ENCODE measurements at regions not wholly inside any gene's neighbourhood (a gene's known extent, or its start where the extent isn't known, plus 50 kb on each side); places are given as distances from the start of the nearest gene placed in this dataset.

DNA sequence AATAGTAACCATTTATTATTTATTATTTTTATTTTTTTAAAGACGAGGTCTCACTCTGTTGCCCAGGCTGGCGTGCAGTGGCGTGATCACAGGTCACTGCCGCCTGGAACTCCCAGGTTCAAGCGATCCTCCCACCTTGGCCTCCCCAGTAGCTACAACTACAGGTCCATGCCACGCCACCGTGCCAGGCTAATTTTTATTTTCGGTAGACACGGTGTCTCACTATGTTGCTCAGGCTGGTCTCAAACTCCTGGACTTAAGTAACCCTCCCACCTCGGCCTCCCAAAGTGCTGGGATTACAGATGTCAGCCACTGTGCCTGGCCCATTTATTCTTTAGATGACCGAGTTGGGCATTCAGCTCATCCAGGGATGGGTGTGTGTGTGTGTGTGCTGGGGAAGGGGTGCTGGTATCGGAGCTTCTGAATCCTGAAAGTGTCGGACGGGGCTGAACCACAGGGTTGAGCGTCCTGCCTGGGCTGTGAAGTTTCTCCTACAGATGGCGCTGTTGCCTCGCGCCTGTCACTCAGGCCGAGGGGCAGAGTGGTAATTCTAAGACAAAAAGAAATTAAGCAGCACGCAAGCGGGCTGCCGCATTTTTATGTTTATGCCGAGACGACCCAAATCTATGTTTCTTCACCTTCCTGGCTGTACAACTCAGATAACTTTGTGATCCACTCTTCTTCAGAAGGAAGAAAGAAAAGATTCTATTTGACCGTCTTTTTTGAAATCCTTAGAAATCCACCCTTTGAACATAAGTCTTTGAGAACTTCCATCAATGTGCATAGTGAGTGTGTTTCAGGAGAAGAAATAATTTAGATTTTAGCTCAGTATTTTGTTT lies 252.8 kb downstream of the CDH26 start:
- DNase-seq (ENCODE audit: low read depth): peak; percentile 45
- TF ChIP-seq, protein P1, sequence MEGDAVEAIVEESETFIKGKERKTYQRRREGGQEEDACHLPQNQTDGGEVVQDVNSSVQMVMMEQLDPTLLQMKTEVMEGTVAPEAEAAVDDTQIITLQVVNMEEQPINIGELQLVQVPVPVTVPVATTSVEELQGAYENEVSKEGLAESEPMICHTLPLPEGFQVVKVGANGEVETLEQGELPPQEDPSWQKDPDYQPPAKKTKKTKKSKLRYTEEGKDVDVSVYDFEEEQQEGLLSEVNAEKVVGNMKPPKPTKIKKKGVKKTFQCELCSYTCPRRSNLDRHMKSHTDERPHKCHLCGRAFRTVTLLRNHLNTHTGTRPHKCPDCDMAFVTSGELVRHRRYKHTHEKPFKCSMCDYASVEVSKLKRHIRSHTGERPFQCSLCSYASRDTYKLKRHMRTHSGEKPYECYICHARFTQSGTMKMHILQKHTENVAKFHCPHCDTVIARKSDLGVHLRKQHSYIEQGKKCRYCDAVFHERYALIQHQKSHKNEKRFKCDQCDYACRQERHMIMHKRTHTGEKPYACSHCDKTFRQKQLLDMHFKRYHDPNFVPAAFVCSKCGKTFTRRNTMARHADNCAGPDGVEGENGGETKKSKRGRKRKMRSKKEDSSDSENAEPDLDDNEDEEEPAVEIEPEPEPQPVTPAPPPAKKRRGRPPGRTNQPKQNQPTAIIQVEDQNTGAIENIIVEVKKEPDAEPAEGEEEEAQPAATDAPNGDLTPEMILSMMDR (conservative IDR thresholded peaks at IDR 0.05; ENCODE audit: low read depth, low read length): peak; percentile 78
- no peak overlapping the region for H3K4me3 ChIP-seq (ENCODE audit: low read depth, low read length)

DNA sequence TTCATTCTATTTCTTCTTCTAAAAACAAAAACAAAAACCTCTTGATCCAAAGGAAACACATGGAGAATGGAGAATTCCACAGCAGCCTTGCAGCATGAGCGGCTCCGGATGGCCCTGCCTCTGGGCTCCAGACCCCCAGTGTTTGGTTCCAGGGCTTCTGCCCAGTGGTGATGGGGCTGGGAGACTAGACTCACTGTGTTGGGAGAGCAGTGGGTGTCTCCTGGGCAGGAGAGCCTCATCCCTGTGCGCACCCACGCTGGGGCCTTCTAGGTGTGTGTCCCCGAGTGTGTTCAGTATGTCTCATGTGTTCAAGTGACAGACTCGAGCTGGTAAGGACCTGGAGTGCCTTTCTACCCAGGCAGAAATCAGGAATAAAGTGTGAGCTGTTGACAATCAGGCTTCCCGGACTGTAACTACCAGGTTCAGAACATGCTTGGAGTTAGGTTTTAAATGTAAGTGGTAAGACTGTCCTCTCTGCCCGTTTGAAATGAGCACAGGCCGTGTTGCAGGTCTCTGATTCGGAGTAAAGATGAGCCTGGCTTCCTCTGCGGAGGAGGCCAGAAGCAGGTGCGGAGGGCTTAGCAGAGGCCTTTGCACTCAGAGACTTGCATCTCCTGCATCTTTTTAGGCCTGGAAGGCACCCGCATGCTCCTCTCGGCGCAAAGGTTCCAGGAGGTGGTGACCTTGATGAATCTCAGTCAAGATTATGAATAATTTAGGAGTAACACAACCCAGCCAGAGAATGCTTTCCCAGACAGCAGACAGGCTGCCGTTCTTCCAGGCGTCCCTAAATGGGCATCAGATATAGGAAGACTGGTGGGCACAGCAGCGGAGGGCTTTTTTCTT lies 253.6 kb downstream of the CDH26 start:
- TF ChIP-seq, protein P1 (conservative IDR thresholded peaks at IDR 0.05; ENCODE audit: low read depth, low read length): no peak
- no peak overlapping the region for H3K4me3 ChIP-seq (ENCODE audit: low read depth, low read length)
- DNase-seq (ENCODE audit: low read depth): no peak

DNA sequence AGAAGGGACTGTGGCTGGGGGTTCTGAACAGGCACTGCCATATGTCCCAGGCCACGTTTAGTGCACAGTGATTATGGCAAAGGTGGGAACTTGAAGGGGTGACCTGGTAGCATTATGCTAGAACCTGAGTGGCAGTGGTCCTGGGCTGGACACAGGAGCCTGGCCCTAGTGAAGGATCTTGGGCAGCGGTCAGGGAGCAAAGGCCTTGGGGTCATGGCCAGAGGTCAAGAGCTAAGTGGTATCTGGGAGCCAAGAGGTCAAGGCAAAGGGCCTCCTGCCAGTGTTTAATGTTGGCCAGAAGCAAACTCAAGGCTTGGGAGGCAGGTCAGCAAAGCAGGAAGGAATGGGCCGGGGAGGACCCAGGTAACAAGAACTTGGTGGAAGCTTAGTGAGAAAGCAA lies 254.5 kb downstream of the CDH26 start:
- no peak for DNase-seq (ENCODE audit: low read depth)
- TF ChIP-seq, protein P1 (conservative IDR thresholded peaks at IDR 0.05; ENCODE audit: low read depth, low read length): no peak
- no peak overlapping the region for H3K4me3 ChIP-seq (ENCODE audit: low read depth, low read length)

DNA sequence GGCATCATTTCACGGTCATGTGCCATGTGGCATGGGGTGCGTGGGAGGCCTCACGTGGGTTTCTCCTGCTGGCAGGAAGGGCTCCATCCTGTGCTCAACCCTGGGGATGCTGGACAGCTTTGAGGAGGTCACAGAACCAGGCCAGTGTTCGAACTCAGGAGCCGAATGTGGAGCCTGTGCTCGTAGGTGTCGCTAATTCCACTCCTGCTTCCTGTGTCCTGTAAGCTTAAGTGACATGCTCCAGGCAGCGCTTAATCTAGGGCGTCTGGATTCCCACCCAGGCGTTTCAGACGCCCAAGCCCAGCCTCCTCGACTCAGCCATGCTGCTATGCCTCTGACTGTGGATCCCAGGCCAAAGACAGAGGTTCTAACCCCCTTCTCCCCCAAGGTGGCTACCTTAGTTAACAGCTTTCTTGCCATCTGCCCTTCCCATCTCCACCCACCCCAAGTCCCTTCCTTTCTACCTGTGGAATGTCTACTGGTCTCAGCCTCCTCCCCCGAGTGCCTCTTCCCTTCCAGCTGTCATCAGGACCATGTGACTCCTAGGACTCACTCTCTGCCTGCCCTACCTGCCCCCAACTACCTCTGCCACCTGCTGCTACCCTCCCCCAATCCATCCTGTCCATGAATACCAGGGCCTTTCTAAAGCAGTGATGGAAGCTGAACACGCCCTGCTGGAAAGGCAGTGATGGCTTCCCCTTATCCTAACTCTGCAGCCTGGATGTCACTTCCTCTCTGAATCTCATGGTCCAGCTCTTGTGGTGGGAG lies 255.1 kb downstream of the CDH26 start:
- no peak overlapping the region for H3K4me3 ChIP-seq (ENCODE audit: low read depth, low read length)
- TF ChIP-seq, protein P1 (conservative IDR thresholded peaks at IDR 0.05; ENCODE audit: low read depth, low read length): no peak
- DNase-seq (ENCODE audit: low read depth): no peak

DNA sequence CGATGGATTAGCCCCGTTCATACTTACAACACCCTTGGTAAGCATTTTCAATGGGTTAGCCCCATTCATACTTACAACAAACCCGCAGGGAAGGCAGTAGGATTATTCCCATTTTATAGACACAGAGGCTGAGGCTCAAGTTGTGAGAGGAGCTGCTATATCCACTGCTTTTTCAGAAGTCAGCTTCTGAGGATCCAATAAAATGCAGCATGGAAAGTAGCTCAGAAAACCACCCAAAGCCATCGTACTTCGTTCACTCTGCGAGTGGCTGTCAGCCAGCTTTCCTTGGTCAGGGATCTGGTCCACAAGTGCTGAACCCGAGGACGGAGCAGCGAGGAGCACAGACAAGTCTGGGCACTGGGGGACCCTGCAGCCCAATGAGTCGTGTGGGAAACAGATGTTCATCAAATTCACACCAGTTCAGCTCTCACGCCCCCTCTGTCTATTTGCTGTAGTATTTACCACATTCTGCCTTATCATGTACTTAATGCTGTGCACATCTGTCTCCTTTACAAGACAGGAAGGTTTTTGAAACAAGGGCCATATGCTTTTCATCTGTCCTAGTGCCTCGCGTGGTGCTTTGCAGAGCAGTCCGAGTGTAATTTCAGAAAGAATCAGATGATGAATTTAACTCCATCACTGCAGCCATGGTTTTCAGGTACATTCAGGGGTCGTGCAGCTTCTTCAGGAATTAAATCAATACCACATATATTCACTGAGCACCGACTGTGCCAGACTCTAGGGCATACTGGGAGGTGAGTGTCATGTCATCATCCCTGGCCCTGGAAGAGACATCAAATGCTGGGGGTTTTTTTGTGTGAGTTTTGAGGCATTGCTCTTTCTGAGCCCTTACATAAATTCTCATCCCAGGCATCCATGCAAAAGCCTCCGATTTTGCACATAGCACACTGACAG lies 256.9 kb downstream of the CDH26 start:
- no peak overlapping the region for H3K4me3 ChIP-seq (ENCODE audit: low read depth, low read length)
- DNase-seq (ENCODE audit: low read depth): no peak
- TF ChIP-seq, protein P1 (conservative IDR thresholded peaks at IDR 0.05; ENCODE audit: low read depth, low read length): no peak

Measured in choroid plexus epithelial cell (primary cell).